A549 (cell line): ENCODE measurements at regions not wholly inside any gene's neighbourhood (a gene's known extent, or its start where the extent isn't known, plus 50 kb on each side); places are given as distances from the start of the nearest gene placed in this dataset.

Experiments used
- ATAC-seq, 2 experiments: fragments of 200-7000 bp in 1 of 2; fragments of >200 bp in 1 of 2; cut with Nextera tagmentation in 1 of 2; cut with Tn5 transposase in 1 of 2; 3 replicates each; pipeline versions ENCODE4 v1.8.0 to v1.9.1; 2018 to 2020; ENCODE audit warnings: mild to moderate bottlenecking in 1 of 2, moderate library complexity in 1 of 2
- CTCF ChIA-PET: fragments of 300-600 bp; sonication (Branson Sonifier 250); formaldehyde crosslinking; extraction: SDS; loops from one replicate; lab custom pipeline; 2021; ENCODE audit warnings: antibody characterized with exemption, inconsistent platforms; lab: Yijun Ruan, JAX
- POLR2A ChIA-PET: fragments of 350-600 bp; formaldehyde crosslinking; extraction: SDS; loops from one replicate; lab custom pipeline; 2021; ENCODE audit warnings: antibody characterized with exemption, inconsistent platforms; lab: Yijun Ruan, JAX
- DNase-seq, 2 experiments: peaks; one replicate each; pipeline versions ENCODE4 v3.0.0 to v3.0.0-alpha.2; 2011 to 2016; ENCODE audit warnings: low read depth in 1 of 2, low spot score in 1 of 2
- FAIRE-seq: peaks from 2 replicates; lab custom pipeline; 2011; peaks lifted over from hg19 to GRCh38; lab: Jason Lieb, UNC
- H3K27ac ChIP-seq, 2 experiments: fragments of >200 bp; sonication (Bioruptor Twin); formaldehyde crosslinking; 3 replicates each; pipeline ENCODE4 v1.5.1; 2016 to 2017
- H3K4me1 ChIP-seq: fragments of >200 bp; sonication (Bioruptor Twin); formaldehyde crosslinking; 3 replicates; pipeline ENCODE4 v1.6.1; 2016
- H3K4me2 ChIP-seq: fragments of >200 bp; sonication (Bioruptor Twin); formaldehyde crosslinking; 3 replicates; pipeline ENCODE4 v1.6.1; 2016
- H3K4me3 ChIP-seq: fragments of >200 bp; sonication (Bioruptor Twin); formaldehyde crosslinking; 3 replicates; pipeline ENCODE4 v1.5.1; 2016
- H3K9me3 ChIP-seq: fragments of >200 bp; sonication (Bioruptor Twin); formaldehyde crosslinking; 3 replicates; pipeline ENCODE4 v1.6.1; 2016
- CHD4 ChIP-seq: fragments of 200-600 bp; sonication (generic); IDR thresholded peaks from 2 replicates; pipeline ENCODE4 v1.6.1; 2016; ENCODE audit warnings: antibody characterized with exemption, mild to moderate bottlenecking, borderline replicate concordance
- ELK1 ChIP-seq: fragments of 150-350 bp; IDR thresholded peaks from 2 replicates; pipeline ENCODE4 v1.6.1; 2014; ENCODE audit warnings: low read depth, mild to moderate bottlenecking, low read length
- EP300 ChIP-seq, 2 experiments: fragments of >200 bp; sonication (Bioruptor Twin); formaldehyde crosslinking; IDR thresholded peaks; 2 replicates in 1 of 2; 3 replicates in 1 of 2; pipeline ENCODE4 v1.6.1; 2016 to 2017
- FOSB ChIP-seq: fragments of 250-450 bp; sonication (Bioruptor Pico); IDR thresholded peaks from 2 replicates; pipeline ENCODE4 v1.5.0; 2020; ENCODE audit warnings: mild to moderate bottlenecking, moderate library complexity
- FOSL2 ChIP-seq, 2 experiments: fragments of 450-650 bp in 1 of 2; fragments of >200 bp in 1 of 2; sonication (Bioruptor Twin) in 1 of 2; formaldehyde crosslinking; IDR thresholded peaks; 2 replicates each; pipeline versions ENCODE4 v1.5.0 to v1.6.1; 2016 to 2020; ENCODE audit warnings: mild to moderate bottlenecking in 1 of 2, moderate library complexity in 1 of 2
- GATA3 ChIP-seq: IDR thresholded peaks from 2 replicates; pipeline ENCODE4 v1.6.1; 2012; ENCODE audit warnings: borderline replicate concordance
- HMGXB4 ChIP-seq: fragments of 250-450 bp; sonication (Bioruptor Pico); IDR thresholded peaks from 2 replicates; pipeline ENCODE4 v1.5.0; 2021; ENCODE audit warnings: mild to moderate bottlenecking, moderate library complexity, borderline replicate concordance
- HOXB5 ChIP-seq: fragments of 250-450 bp; sonication (Bioruptor Pico); IDR thresholded peaks from 2 replicates; pipeline ENCODE4 v1.5.0; 2020; ENCODE audit warnings: mild to moderate bottlenecking, moderate library complexity
- JUNB ChIP-seq: fragments of >200 bp; sonication (Bioruptor Twin); formaldehyde crosslinking; IDR thresholded peaks from 2 replicates; pipeline ENCODE4 v1.6.1; 2016
- KDM5A ChIP-seq: fragments of 200-600 bp; sonication (generic); IDR thresholded peaks from 2 replicates; pipeline ENCODE4 v1.6.1; 2016; ENCODE audit warnings: antibody characterized with exemption, mild to moderate bottlenecking
- MAFK ChIP-seq: fragments of 450-650 bp; IDR thresholded peaks from 2 replicates; pipeline ENCODE4 v1.6.1; 2014; ENCODE audit not compliant: partially characterized antibody
- MAZ ChIP-seq: fragments of 150-350 bp; IDR thresholded peaks from 2 replicates; pipeline ENCODE4 v1.6.1; 2014; ENCODE audit warnings: antibody characterized with exemption, low read depth, low read length, borderline replicate concordance
- NPAS2 ChIP-seq: fragments of 250-450 bp; sonication (Bioruptor Pico); IDR thresholded peaks from 2 replicates; pipeline ENCODE4 v1.8.0; 2022; ENCODE audit warnings: mild to moderate bottlenecking, moderate library complexity, borderline replicate concordance
- POLR2AphosphoS2 ChIP-seq: conservative IDR thresholded peaks from 2 replicates; pipeline ENCODE4 v1.6.1; 2012; ENCODE audit warnings: low read length, improper control_type of control experiment, inconsistent platforms
- RAD21 ChIP-seq, 2 experiments: fragments of >200 bp in 1 of 2; sonication (Bioruptor Twin) in 1 of 2; formaldehyde crosslinking in 1 of 2; IDR thresholded peaks in 1 of 2; conservative IDR thresholded peaks in 1 of 2; 2 replicates in 1 of 2; 3 replicates in 1 of 2; pipeline ENCODE4 v1.6.1; 2012 to 2018; ENCODE audit warnings: inconsistent platforms in 1 of 2
- RNF2 ChIP-seq: fragments of 200-600 bp; sonication (generic); IDR thresholded peaks from 2 replicates; pipeline ENCODE4 v1.6.1; 2016; ENCODE audit warnings: low read depth, mild to moderate bottlenecking, antibody characterized with exemption, moderate library complexity, borderline replicate concordance
- TFCP2L1 ChIP-seq: fragments of 250-450 bp; sonication (Bioruptor Pico); IDR thresholded peaks from 2 replicates; pipeline ENCODE4 v1.5.0; 2021; ENCODE audit warnings: mild to moderate bottlenecking
- USF2 ChIP-seq: fragments of 450-650 bp; IDR thresholded peaks from 2 replicates; pipeline ENCODE4 v1.6.1; 2014; ENCODE audit warnings: antibody characterized with exemption
- ZFP36 ChIP-seq: fragments of 450-650 bp; IDR thresholded peaks from 2 replicates; pipeline ENCODE4 v1.6.1; 2014; ENCODE audit warnings: borderline replicate concordance; ENCODE audit not compliant: partially characterized antibody
- ZSCAN20 ChIP-seq: fragments of 250-450 bp; sonication (Bioruptor Pico); IDR thresholded peaks from 2 replicates; pipeline ENCODE4 v1.8.0; 2022; ENCODE audit warnings: mild to moderate bottlenecking, moderate library complexity
- WGBS: methylation state at CpG from one replicate; pipeline ENCODE4 v1.1.6; 2017; ENCODE audit errors: missing lambda C conversion rate; 5-methylcytosine and 5-hydroxymethylcytosine counted together

GRCh38 chr4:3369781-3370674 lies 71.7 kb upstream of the HGFAC start:
- WGBS: 89% methylated on average over 33 of the region's 33 CpGs
- Histone ChIP-seq H3K4me1 (no peaks in the 10 kb centered on the region), H3K4me3 (no peak overlapping the region), H3K27ac (no peak overlapping the region), H3K4me2 (no peak overlapping the region), H3K9me3 (no peaks in the 10 kb centered on the region)
- no peak for ATAC-seq
- CTCF ChIA-PET: interaction anchor here (1.6 kb wide), 1 partner anchor 73 kb away, joined by 5 read pairs; no protein-coding TSS in a partner anchor
- no peak for FAIRE-seq
- TF ChIP-seq MAZ (no peak), USF2 (no peak), EP300 (IDR thresholded peaks at IDR 0.05) (no peak), ZFP36 (no peak)
- no peak for DNase-seq
- POLR2A ChIA-PET: no interaction called here

GRCh38 chr4:3371033-3372001 lies 70.5 kb upstream of the HGFAC start:
- no peak for ATAC-seq
- Histone ChIP-seq H3K27ac (no peak overlapping the region), H3K4me2 (no peak overlapping the region), H3K4me1 (no peaks in the 10 kb centered on the region), H3K4me3 (no peak overlapping the region), H3K9me3 (no peaks in the 10 kb centered on the region)
- POLR2A ChIA-PET: no interaction called here
- CTCF ChIA-PET: interaction anchor here (1.3 to 1.6 kb wide), 2 partner anchors 12 to 72 kb away, joined by 4 to 5 read pairs; no protein-coding TSS in a partner anchor
- no peak for FAIRE-seq
- 81% methylated on average over 24 of the region's 34 CpGs for WGBS
- TF ChIP-seq RNF2 (no peak), MAFK (no peak), GATA3 (no peak), ZSCAN20 (CRISPR knock-in tag) (no peak), POLR2AphosphoS2 (no peak), FOSL2 (IDR thresholded peaks at IDR 0.05) (no peak), FOSL2 (CRISPR knock-in tag; IDR thresholded peaks at IDR 0.05) (no peak), JUNB (no peak), HMGXB4 (CRISPR knock-in tag) (no peak), KDM5A (no peak), FOSB (CRISPR knock-in tag) (no peak), NPAS2 (CRISPR knock-in tag) (no peak), CHD4 (no peak), TFCP2L1 (CRISPR knock-in tag) (no peak), ELK1 (no peak), RAD21 (conservative IDR thresholded peaks at IDR 0.05 in 1 of 2, IDR thresholded peaks at IDR 0.05 in 1 of 2) (no peak), HOXB5 (no peak), USF2 (no peak)
- no peak for DNase-seq
